B cell (primary cell): ENCODE measurements at regions not wholly inside any gene's neighbourhood (a gene's known extent, or its start where the extent isn't known, plus 50 kb on each side); places are given as distances from the start of the nearest gene placed in this dataset.
"Not testable (repeated sequence)": the region's sequence is repeated elsewhere in the genome, so short reads cannot be mapped to it uniquely, and the experiment has no call there.

Experiments
- EZH2 ChIP-seq: IDR thresholded peaks from 2 replicates; pipeline ENCODE4 v1.6.1; 2012; ENCODE audit warnings: borderline replicate concordance, low read depth, mild to moderate bottlenecking, moderate library complexity, low read length; ENCODE audit not compliant: insufficient read depth, poor library complexity, severe bottlenecking
- TF ChIP-seq, protein P1 (sequence below): fragments of 200-600 bp; IDR thresholded peaks from one replicate; pipeline ENCODE4 v1.8.0; 2022; ENCODE audit warnings: antibody characterized with exemption, mild to moderate bottlenecking

DNA sequence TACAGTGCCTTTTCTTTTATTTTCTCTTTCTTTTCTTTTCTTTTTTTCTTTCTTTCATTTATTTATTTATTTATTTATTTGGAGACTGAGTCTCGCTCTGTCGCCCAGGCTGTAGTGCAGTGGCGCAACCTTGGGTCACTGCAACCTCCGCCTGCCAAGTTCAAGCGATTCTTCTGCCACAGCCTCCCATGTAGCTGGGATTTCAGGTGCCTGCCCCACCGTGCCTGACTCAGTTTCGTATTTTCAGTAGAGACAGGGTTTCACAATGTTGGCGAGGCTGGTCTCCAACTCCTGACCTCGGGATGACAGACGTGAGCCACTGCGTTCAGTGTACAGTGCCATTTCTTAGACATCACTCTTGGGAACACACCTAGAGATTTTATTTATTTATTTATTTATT is 110.0 kb upstream of the ANKRD30BL start:
- TF ChIP-seq, protein P1, sequence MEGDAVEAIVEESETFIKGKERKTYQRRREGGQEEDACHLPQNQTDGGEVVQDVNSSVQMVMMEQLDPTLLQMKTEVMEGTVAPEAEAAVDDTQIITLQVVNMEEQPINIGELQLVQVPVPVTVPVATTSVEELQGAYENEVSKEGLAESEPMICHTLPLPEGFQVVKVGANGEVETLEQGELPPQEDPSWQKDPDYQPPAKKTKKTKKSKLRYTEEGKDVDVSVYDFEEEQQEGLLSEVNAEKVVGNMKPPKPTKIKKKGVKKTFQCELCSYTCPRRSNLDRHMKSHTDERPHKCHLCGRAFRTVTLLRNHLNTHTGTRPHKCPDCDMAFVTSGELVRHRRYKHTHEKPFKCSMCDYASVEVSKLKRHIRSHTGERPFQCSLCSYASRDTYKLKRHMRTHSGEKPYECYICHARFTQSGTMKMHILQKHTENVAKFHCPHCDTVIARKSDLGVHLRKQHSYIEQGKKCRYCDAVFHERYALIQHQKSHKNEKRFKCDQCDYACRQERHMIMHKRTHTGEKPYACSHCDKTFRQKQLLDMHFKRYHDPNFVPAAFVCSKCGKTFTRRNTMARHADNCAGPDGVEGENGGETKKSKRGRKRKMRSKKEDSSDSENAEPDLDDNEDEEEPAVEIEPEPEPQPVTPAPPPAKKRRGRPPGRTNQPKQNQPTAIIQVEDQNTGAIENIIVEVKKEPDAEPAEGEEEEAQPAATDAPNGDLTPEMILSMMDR: not testable (repeated sequence)
- not testable (repeated sequence) for TF ChIP-seq EZH2
